H1 (cell line): ENCODE measurements at regions not wholly inside any gene's neighbourhood (a gene's known extent, or its start where the extent isn't known, plus 50 kb on each side); places are given as distances from the start of the nearest gene placed in this dataset.

Source experiments
- RNF2 ChIP-seq: fragments of 200-900, 300-1000 bp; sonication (generic); IDR thresholded peaks from 2 replicates; pipeline ENCODE4 v1.7.1; 2016; ENCODE audit warnings: borderline replicate concordance, low read depth, mild to moderate bottlenecking, antibody characterized with exemption, low read length; ENCODE audit not compliant: poor library complexity, severe bottlenecking; ENCODE audit errors: missing control alignments
- RXRA ChIP-seq: IDR thresholded peaks from 2 replicates; pipeline ENCODE4 v1.6.1; 2011; ENCODE audit warnings: low read depth, mild to moderate bottlenecking, low read length, moderate library complexity; ENCODE audit not compliant: insufficient read depth
- SIN3A ChIP-seq, 2 experiments: IDR thresholded peaks in 1 of 2; conservative IDR thresholded peaks in 1 of 2; 2 replicates each; pipeline ENCODE4 v1.6.1; 2011 to 2012; ENCODE audit warnings: low read length in 2 of 2, improper control_type of control experiment in 1 of 2, low read depth in 1 of 2, mild to moderate bottlenecking in 1 of 2
- YY1 ChIP-seq: IDR thresholded peaks from 2 replicates; pipeline ENCODE4 v1.6.1; 2011; ENCODE audit warnings: low read depth, mild to moderate bottlenecking, low read length

- TF ChIP-seq RNF2 (no peak), YY1 (no peak), RXRA (no peak), SIN3A (conservative IDR thresholded peaks at IDR 0.05 in 1 of 2, IDR thresholded peaks at IDR 0.05 in 1 of 2; ENCODE audit: low read depth in 1 of 2, low read length in 2 of 2) (no peak)
Observed at GRCh38 chr2:221002101-221002685, 569.9 kb downstream of the EPHA4 start (continued).
